ENCODE measurements at regions not wholly inside any gene's neighbourhood (a gene's known extent, or its start where the extent isn't known, plus 50 kb on each side); places are given as distances from the start of the nearest gene placed in this dataset.
"Not testable (repeated sequence)": the region's sequence is repeated elsewhere in the genome, so short reads cannot be mapped to it uniquely, and the experiment has no call there.

GRCh38 chr4:43089730-43090129, 197.2 kb downstream of the GRXCR1 start:
- DNase-seq (ENCODE audit: low read depth in 3 of 3): no peak

GRCh38 chr4:43103048-43103447, 210.5 kb downstream of the GRXCR1 start:
- no peak for DNase-seq (ENCODE audit: low read depth in 3 of 3)

GRCh38 chr4:43112139-43112538, 219.6 kb downstream of the GRXCR1 start:
- DNase-seq (ENCODE audit: low read depth in 3 of 3): no peak

- no peak for DNase-seq (ENCODE audit: low read depth in 3 of 3)
Measured at GRCh38 chr4:43113196-43113595, 220.7 kb downstream of the GRXCR1 start.

GRCh38 chr4:43126595-43126994, 234.1 kb downstream of the GRXCR1 start:
- no peak for DNase-seq (ENCODE audit: low read depth in 3 of 3)

- DNase-seq (ENCODE audit: low read depth in 3 of 3): no peak
Measured at GRCh38 chr4:43130228-43131021, 237.9 kb downstream of the GRXCR1 start.

GRCh38 chr4:43132010-43132582, 239.6 kb downstream of the GRXCR1 start:
- DNase-seq (ENCODE audit: low read depth in 3 of 3): peak in 2 of 3 donors; percentile 24 to 27

GRCh38 chr4:43133566-43133965, 241.1 kb downstream of the GRXCR1 start:
- no peak for DNase-seq (ENCODE audit: low read depth in 3 of 3)

- no peak for DNase-seq (ENCODE audit: low read depth in 3 of 3)
Measured at GRCh38 chr4:43136752-43137151, 244.2 kb downstream of the GRXCR1 start.

- no peak for DNase-seq (ENCODE audit: low read depth in 3 of 3)
Measured at GRCh38 chr4:43146198-43146597, 253.7 kb downstream of the GRXCR1 start.

GRCh38 chr4:43148481-43148880, 256.0 kb downstream of the GRXCR1 start:
- DNase-seq (ENCODE audit: low read depth in 3 of 3): no peak

- no peak for DNase-seq (ENCODE audit: low read depth in 3 of 3)
Measured at GRCh38 chr4:43163101-43163792, 270.7 kb downstream of the GRXCR1 start.

- DNase-seq (ENCODE audit: low read depth in 3 of 3): no peak
Measured at GRCh38 chr4:43189741-43190140, 297.2 kb downstream of the GRXCR1 start.

GRCh38 chr4:43212576-43212975, 320.1 kb downstream of the GRXCR1 start:
- not testable (repeated sequence) for DNase-seq (ENCODE audit: low read depth in 3 of 3)

GRCh38 chr4:43223820-43224219, 331.3 kb downstream of the GRXCR1 start:
- DNase-seq (ENCODE audit: low read depth in 3 of 3): no peak

GRCh38 chr4:43224559-43224958, 332.0 kb downstream of the GRXCR1 start:
- DNase-seq (ENCODE audit: low read depth in 3 of 3): no peak

GRCh38 chr4:43233321-43233720, 340.8 kb downstream of the GRXCR1 start:
- no peak for DNase-seq (ENCODE audit: low read depth in 3 of 3)

- no peak for DNase-seq (ENCODE audit: low read depth in 3 of 3)
Measured at GRCh38 chr4:43234626-43235415, 342.3 kb downstream of the GRXCR1 start.

- no peak for DNase-seq (ENCODE audit: low read depth in 3 of 3)
Measured at GRCh38 chr4:43238008-43238407, 345.5 kb downstream of the GRXCR1 start.

GRCh38 chr4:43238585-43238984, 346.1 kb downstream of the GRXCR1 start:
- no peak for DNase-seq (ENCODE audit: low read depth in 3 of 3)

GRCh38 chr4:43241104-43241503, 348.6 kb downstream of the GRXCR1 start:
- DNase-seq (ENCODE audit: low read depth in 3 of 3): no peak

GRCh38 chr4:43242606-43243005, 350.1 kb downstream of the GRXCR1 start:
- DNase-seq (ENCODE audit: low read depth in 3 of 3): no peak
